ENCODE measurements at regions not wholly inside any gene's neighbourhood (a gene's known extent, or its start where the extent isn't known, plus 50 kb on each side); places are given as distances from the start of the nearest gene placed in this dataset.

- H3K79me2 ChIP-seq (ENCODE audit: control insufficient read depth, insufficient read depth, low read length) = no peaks in the 10 kb centered on the region
- H3K4me3 ChIP-seq (replicated peaks in 1 of 4; ENCODE audit: control extremely low read depth in 1 of 4, insufficient read depth in 1 of 4, low read depth in 3 of 4, low read length in 4 of 4) = no peak overlapping the region
- H3K4me1 ChIP-seq (ENCODE audit: control insufficient read depth, extremely low read depth, insufficient read depth, low read length) = no peaks in the 10 kb centered on the region
- H3K9me3 ChIP-seq (ENCODE audit: control insufficient read depth, insufficient read depth, low read depth, low read length) = no peaks in the 10 kb centered on the region
- no peaks in the 10 kb centered on the region for H3K27me3 ChIP-seq (ENCODE audit: control insufficient read depth, insufficient read depth, low read length)
- H3K36me3 ChIP-seq (ENCODE audit: control insufficient read depth, insufficient read depth, low read length) = no peaks in the 10 kb centered on the region
- no peaks in the 10 kb centered on the region for H4K20me1 ChIP-seq (ENCODE audit: control insufficient read depth, extremely low read depth, insufficient read depth, low read length)
- H3K27ac ChIP-seq (ENCODE audit: insufficient read depth, low read length) = no peak overlapping the region
- no peak overlapping the region for H3K9ac ChIP-seq (ENCODE audit: insufficient read depth, low read length)
- H2AFZ ChIP-seq (ENCODE audit: low read length) = no peak overlapping the region
- DNase-seq (ENCODE audit: low read depth in 2 of 2) = no peak
- H3K4me2 ChIP-seq (ENCODE audit: extremely low read depth, insufficient read depth, low read length) = no peak overlapping the region
- TF ChIP-seq EZH2 (IDR thresholded peaks at IDR 0.05; ENCODE audit: low read length, missing control alignments) = no peak
- TF ChIP-seq, protein P1, sequence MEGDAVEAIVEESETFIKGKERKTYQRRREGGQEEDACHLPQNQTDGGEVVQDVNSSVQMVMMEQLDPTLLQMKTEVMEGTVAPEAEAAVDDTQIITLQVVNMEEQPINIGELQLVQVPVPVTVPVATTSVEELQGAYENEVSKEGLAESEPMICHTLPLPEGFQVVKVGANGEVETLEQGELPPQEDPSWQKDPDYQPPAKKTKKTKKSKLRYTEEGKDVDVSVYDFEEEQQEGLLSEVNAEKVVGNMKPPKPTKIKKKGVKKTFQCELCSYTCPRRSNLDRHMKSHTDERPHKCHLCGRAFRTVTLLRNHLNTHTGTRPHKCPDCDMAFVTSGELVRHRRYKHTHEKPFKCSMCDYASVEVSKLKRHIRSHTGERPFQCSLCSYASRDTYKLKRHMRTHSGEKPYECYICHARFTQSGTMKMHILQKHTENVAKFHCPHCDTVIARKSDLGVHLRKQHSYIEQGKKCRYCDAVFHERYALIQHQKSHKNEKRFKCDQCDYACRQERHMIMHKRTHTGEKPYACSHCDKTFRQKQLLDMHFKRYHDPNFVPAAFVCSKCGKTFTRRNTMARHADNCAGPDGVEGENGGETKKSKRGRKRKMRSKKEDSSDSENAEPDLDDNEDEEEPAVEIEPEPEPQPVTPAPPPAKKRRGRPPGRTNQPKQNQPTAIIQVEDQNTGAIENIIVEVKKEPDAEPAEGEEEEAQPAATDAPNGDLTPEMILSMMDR (conservative IDR thresholded peaks at IDR 0.05 in 1 of 2, IDR thresholded peaks at IDR 0.05 in 1 of 2; ENCODE audit: low read depth in 1 of 2, low read length in 2 of 2) = no peak
Observed at GRCh38 chr1:60896701-60897363, 185.5 kb upstream of the NFIA start.

DNA sequence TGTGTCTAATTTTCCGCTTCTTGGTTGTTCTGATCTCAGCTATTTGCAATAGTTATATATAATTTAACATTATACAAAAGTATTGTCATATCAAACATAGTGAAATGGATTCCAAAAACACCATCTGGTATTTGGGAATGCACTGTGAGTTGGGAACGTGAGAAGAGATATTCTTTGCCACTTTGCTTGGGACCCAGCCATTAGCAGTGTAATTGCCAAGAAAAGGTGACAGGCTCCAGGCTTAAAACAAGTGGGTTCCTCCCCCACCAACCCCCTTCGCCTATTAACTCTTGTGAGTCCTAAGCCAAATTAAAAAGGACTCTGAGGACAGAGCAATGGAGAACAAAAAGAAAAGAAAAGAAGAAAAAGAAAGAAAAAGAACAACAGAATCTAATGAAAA is 186.7 kb upstream of the NFIA start:
- no peak overlapping the region for H3K4me3 ChIP-seq (replicated peaks in 1 of 4; ENCODE audit: control extremely low read depth in 1 of 4, insufficient read depth in 1 of 4, low read depth in 3 of 4, low read length in 4 of 4)
- no peak overlapping the region for H3K9ac ChIP-seq (ENCODE audit: insufficient read depth, low read length)
- H3K27ac ChIP-seq (ENCODE audit: insufficient read depth, low read length) = no peak overlapping the region
- no peaks in the 10 kb centered on the region for H3K4me1 ChIP-seq (ENCODE audit: control insufficient read depth, extremely low read depth, insufficient read depth, low read length)
- no peaks in the 10 kb centered on the region for H3K9me3 ChIP-seq (ENCODE audit: control insufficient read depth, insufficient read depth, low read depth, low read length)
- no peaks in the 10 kb centered on the region for H3K79me2 ChIP-seq (ENCODE audit: control insufficient read depth, insufficient read depth, low read length)
- H3K4me2 ChIP-seq (ENCODE audit: extremely low read depth, insufficient read depth, low read length) = no peak overlapping the region
- H2AFZ ChIP-seq (ENCODE audit: low read length) = no peak overlapping the region
- TF ChIP-seq, protein P1 (conservative IDR thresholded peaks at IDR 0.05 in 1 of 2, IDR thresholded peaks at IDR 0.05 in 1 of 2; ENCODE audit: low read depth in 1 of 2, low read length in 2 of 2) = no peak
- TF ChIP-seq EZH2 (IDR thresholded peaks at IDR 0.05; ENCODE audit: low read length, missing control alignments) = no peak
- no peaks in the 10 kb centered on the region for H3K36me3 ChIP-seq (ENCODE audit: control insufficient read depth, insufficient read depth, low read length)
- no peaks in the 10 kb centered on the region for H4K20me1 ChIP-seq (ENCODE audit: control insufficient read depth, extremely low read depth, insufficient read depth, low read length)
- H3K27me3 ChIP-seq (ENCODE audit: control insufficient read depth, insufficient read depth, low read length) = no peaks in the 10 kb centered on the region
- no peak for DNase-seq (ENCODE audit: low read depth in 2 of 2)

DNA sequence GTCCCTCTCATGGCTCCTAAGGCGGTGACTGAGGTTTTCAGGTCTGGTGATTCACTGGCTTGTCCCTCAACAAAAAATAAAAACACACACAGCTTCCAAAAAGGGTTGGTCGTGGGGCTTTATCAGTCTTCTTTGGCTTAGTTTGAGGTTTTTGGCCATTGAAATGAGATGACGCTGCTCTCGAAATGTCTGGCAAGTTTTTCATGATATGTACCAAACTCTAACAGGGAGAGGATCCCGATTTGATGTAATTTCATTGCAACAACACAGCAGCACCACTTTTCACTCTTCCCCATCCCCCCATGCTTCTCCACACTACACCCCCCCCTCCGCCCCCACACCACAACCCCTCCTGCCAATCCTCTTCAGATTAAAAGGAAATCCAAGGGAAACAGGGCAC is 187.1 kb upstream of the NFIA start:
- TF ChIP-seq, protein P1 (conservative IDR thresholded peaks at IDR 0.05 in 1 of 2, IDR thresholded peaks at IDR 0.05 in 1 of 2; ENCODE audit: low read depth in 1 of 2, low read length in 2 of 2) = no peak
- no peak for TF ChIP-seq EZH2 (IDR thresholded peaks at IDR 0.05; ENCODE audit: low read length, missing control alignments)
- H3K27ac ChIP-seq (ENCODE audit: insufficient read depth, low read length) = no peak overlapping the region
- no peaks in the 10 kb centered on the region for H3K4me1 ChIP-seq (ENCODE audit: control insufficient read depth, extremely low read depth, insufficient read depth, low read length)
- H3K9me3 ChIP-seq (ENCODE audit: control insufficient read depth, insufficient read depth, low read depth, low read length) = no peaks in the 10 kb centered on the region
- H3K27me3 ChIP-seq (ENCODE audit: control insufficient read depth, insufficient read depth, low read length) = peaks cover 2% of the 10 kb centered on the region
- peak in 1 of 2 donors; percentile 63 for DNase-seq (ENCODE audit: low read depth in 2 of 2)
- no peaks in the 10 kb centered on the region for H4K20me1 ChIP-seq (ENCODE audit: control insufficient read depth, extremely low read depth, insufficient read depth, low read length)
- no peaks in the 10 kb centered on the region for H3K36me3 ChIP-seq (ENCODE audit: control insufficient read depth, insufficient read depth, low read length)
- H2AFZ ChIP-seq (ENCODE audit: low read length) = no peak overlapping the region
- H3K4me3 ChIP-seq (replicated peaks in 1 of 4; ENCODE audit: control extremely low read depth in 1 of 4, insufficient read depth in 1 of 4, low read depth in 3 of 4, low read length in 4 of 4) = no peak overlapping the region
- H3K4me2 ChIP-seq (ENCODE audit: extremely low read depth, insufficient read depth, low read length) = no peak overlapping the region
- no peak overlapping the region for H3K9ac ChIP-seq (ENCODE audit: insufficient read depth, low read length)
- H3K79me2 ChIP-seq (ENCODE audit: control insufficient read depth, insufficient read depth, low read length) = no peaks in the 10 kb centered on the region

Data from fibroblast of lung (primary cell).